A549 (cell line): ENCODE measurements at regions not wholly inside any gene's neighbourhood (a gene's known extent, or its start where the extent isn't known, plus 50 kb on each side); places are given as distances from the start of the nearest gene placed in this dataset.

Experiments used
- ATAC-seq, 2 experiments: fragments of 200-7000 bp in 1 of 2; fragments of >200 bp in 1 of 2; cut with Nextera tagmentation in 1 of 2; cut with Tn5 transposase in 1 of 2; 3 replicates each; pipeline versions ENCODE4 v1.8.0 to v1.9.1; 2018 to 2020; ENCODE audit warnings: mild to moderate bottlenecking in 1 of 2, moderate library complexity in 1 of 2
- CTCF ChIA-PET: fragments of 300-600 bp; sonication (Branson Sonifier 250); formaldehyde crosslinking; extraction: SDS; loops from one replicate; lab custom pipeline; 2021; ENCODE audit warnings: antibody characterized with exemption, inconsistent platforms; lab: Yijun Ruan, JAX
- POLR2A ChIA-PET: fragments of 350-600 bp; formaldehyde crosslinking; extraction: SDS; loops from one replicate; lab custom pipeline; 2021; ENCODE audit warnings: antibody characterized with exemption, inconsistent platforms; lab: Yijun Ruan, JAX
- DNase-seq, 2 experiments: peaks; one replicate each; pipeline versions ENCODE4 v3.0.0 to v3.0.0-alpha.2; 2011 to 2016; ENCODE audit warnings: low read depth in 1 of 2, low spot score in 1 of 2
- FAIRE-seq: peaks from 2 replicates; lab custom pipeline; 2011; peaks lifted over from hg19 to GRCh38; lab: Jason Lieb, UNC
- H3K27ac ChIP-seq, 2 experiments: fragments of >200 bp; sonication (Bioruptor Twin); formaldehyde crosslinking; 3 replicates each; pipeline ENCODE4 v1.5.1; 2016 to 2017
- H3K4me1 ChIP-seq: fragments of >200 bp; sonication (Bioruptor Twin); formaldehyde crosslinking; 3 replicates; pipeline ENCODE4 v1.6.1; 2016
- H3K4me2 ChIP-seq: fragments of >200 bp; sonication (Bioruptor Twin); formaldehyde crosslinking; 3 replicates; pipeline ENCODE4 v1.6.1; 2016
- H3K4me3 ChIP-seq: fragments of >200 bp; sonication (Bioruptor Twin); formaldehyde crosslinking; 3 replicates; pipeline ENCODE4 v1.5.1; 2016
- H3K9me3 ChIP-seq: fragments of >200 bp; sonication (Bioruptor Twin); formaldehyde crosslinking; 3 replicates; pipeline ENCODE4 v1.6.1; 2016
- ATOH8 ChIP-seq: fragments of 250-450 bp; sonication (Bioruptor Pico); IDR thresholded peaks from 2 replicates; pipeline ENCODE4 v1.5.0; 2020; ENCODE audit warnings: low read depth, mild to moderate bottlenecking, moderate library complexity
- BCL3 ChIP-seq: fragments of >200 bp; sonication (Bioruptor Twin); formaldehyde crosslinking; IDR thresholded peaks from 3 replicates; pipeline ENCODE4 v1.6.1; 2016
- BHLHE40 ChIP-seq: IDR thresholded peaks from 2 replicates; pipeline ENCODE4 v1.6.1; 2012; ENCODE audit warnings: low read depth, low read length, inconsistent platforms
- CBX2 ChIP-seq: fragments of 200-600 bp; sonication (generic); IDR thresholded peaks from 2 replicates; pipeline ENCODE4 v1.6.1; 2016; ENCODE audit warnings: low read depth, mild to moderate bottlenecking, borderline replicate concordance
- CBX8 ChIP-seq: fragments of 200-600 bp; sonication (generic); IDR thresholded peaks from 2 replicates; pipeline ENCODE4 v1.6.1; 2016
- CHD2 ChIP-seq: fragments of 150-350 bp; IDR thresholded peaks from 2 replicates; pipeline ENCODE4 v1.6.1; 2014; ENCODE audit warnings: low read length; ENCODE audit not compliant: partially characterized antibody
- CHD4 ChIP-seq: fragments of 200-600 bp; sonication (generic); IDR thresholded peaks from 2 replicates; pipeline ENCODE4 v1.6.1; 2016; ENCODE audit warnings: antibody characterized with exemption, mild to moderate bottlenecking, borderline replicate concordance
- CTCF ChIP-seq: fragments of >200 bp; sonication (Bioruptor Twin); formaldehyde crosslinking; IDR thresholded peaks from 3 replicates; pipeline ENCODE4 v1.5.1; 2016
- E2F6 ChIP-seq: IDR thresholded peaks from 2 replicates; pipeline ENCODE4 v1.6.1; 2012; ENCODE audit warnings: low read depth, borderline replicate concordance
- EHMT2 ChIP-seq: fragments of 200-600 bp; sonication (generic); IDR thresholded peaks from 2 replicates; pipeline ENCODE4 v1.6.1; 2016; ENCODE audit warnings: antibody characterized with exemption, low read depth, mild to moderate bottlenecking, moderate library complexity
- FOXS1 ChIP-seq: fragments of 250-450 bp; sonication (Bioruptor Pico); IDR thresholded peaks from 2 replicates; pipeline ENCODE4 v1.5.0; 2020; ENCODE audit warnings: mild to moderate bottlenecking, moderate library complexity
- GATA3 ChIP-seq: IDR thresholded peaks from 2 replicates; pipeline ENCODE4 v1.6.1; 2012; ENCODE audit warnings: borderline replicate concordance
- HDAC2 ChIP-seq: fragments of 200-600 bp; sonication (generic); IDR thresholded peaks from 2 replicates; pipeline ENCODE4 v1.6.1; 2016
- HEYL ChIP-seq: fragments of 250-450 bp; sonication (Bioruptor Pico); IDR thresholded peaks from 2 replicates; pipeline ENCODE4 v1.8.0; 2021; ENCODE audit warnings: mild to moderate bottlenecking, moderate library complexity
- HOXA7 ChIP-seq: fragments of 250-450 bp; sonication (Bioruptor Pico); IDR thresholded peaks from 2 replicates; pipeline ENCODE4 v1.5.0; 2020; ENCODE audit warnings: mild to moderate bottlenecking, moderate library complexity
- KDM5A ChIP-seq: fragments of 200-600 bp; sonication (generic); IDR thresholded peaks from 2 replicates; pipeline ENCODE4 v1.6.1; 2016; ENCODE audit warnings: antibody characterized with exemption, mild to moderate bottlenecking
- MAFK ChIP-seq: fragments of 450-650 bp; IDR thresholded peaks from 2 replicates; pipeline ENCODE4 v1.6.1; 2014; ENCODE audit not compliant: partially characterized antibody
- MYC ChIP-seq: IDR thresholded peaks from 2 replicates; pipeline ENCODE4 v1.6.1; 2012; ENCODE audit warnings: mild to moderate bottlenecking, inconsistent platforms, low read length, improper control_type of control experiment, borderline replicate concordance
- NPAS2 ChIP-seq: fragments of 250-450 bp; sonication (Bioruptor Pico); IDR thresholded peaks from 2 replicates; pipeline ENCODE4 v1.8.0; 2022; ENCODE audit warnings: mild to moderate bottlenecking, moderate library complexity, borderline replicate concordance
- NR3C1 ChIP-seq: fragments of >200 bp; sonication (Bioruptor Twin); formaldehyde crosslinking; IDR thresholded peaks from 3 replicates; pipeline ENCODE4 v1.6.1; 2017
- PBX3 ChIP-seq: IDR thresholded peaks from 2 replicates; pipeline ENCODE4 v1.6.1; 2012
- PHF8 ChIP-seq: fragments of 200-600 bp; sonication (generic); IDR thresholded peaks from 2 replicates; pipeline ENCODE4 v1.6.1; 2016; ENCODE audit warnings: low read depth, mild to moderate bottlenecking, antibody characterized with exemption, moderate library complexity, borderline replicate concordance
- POLR2A ChIP-seq: IDR thresholded peaks from 2 replicates; pipeline ENCODE4 v1.6.1; 2012; ENCODE audit warnings: mild to moderate bottlenecking, low read length
- POLR2AphosphoS2 ChIP-seq: conservative IDR thresholded peaks from 2 replicates; pipeline ENCODE4 v1.6.1; 2012; ENCODE audit warnings: low read length, improper control_type of control experiment, inconsistent platforms
- RAD21 ChIP-seq, 2 experiments: fragments of >200 bp in 1 of 2; sonication (Bioruptor Twin) in 1 of 2; formaldehyde crosslinking in 1 of 2; IDR thresholded peaks in 1 of 2; conservative IDR thresholded peaks in 1 of 2; 2 replicates in 1 of 2; 3 replicates in 1 of 2; pipeline ENCODE4 v1.6.1; 2012 to 2018; ENCODE audit warnings: inconsistent platforms in 1 of 2
- RFX5 ChIP-seq: fragments of 450-650 bp; IDR thresholded peaks from 2 replicates; pipeline ENCODE4 v1.7.1; 2014; ENCODE audit warnings: antibody characterized with exemption, mild to moderate bottlenecking, moderate library complexity
- TFCP2L1 ChIP-seq: fragments of 250-450 bp; sonication (Bioruptor Pico); IDR thresholded peaks from 2 replicates; pipeline ENCODE4 v1.5.0; 2021; ENCODE audit warnings: mild to moderate bottlenecking
- ZC3H11A ChIP-seq: fragments of 450-650 bp; IDR thresholded peaks from 2 replicates; pipeline ENCODE4 v1.6.1; 2014; ENCODE audit warnings: antibody characterized with exemption, mild to moderate bottlenecking
- ZFP36 ChIP-seq: fragments of 450-650 bp; IDR thresholded peaks from 2 replicates; pipeline ENCODE4 v1.6.1; 2014; ENCODE audit warnings: borderline replicate concordance; ENCODE audit not compliant: partially characterized antibody
- ZNF302 ChIP-seq: fragments of 250-450 bp; sonication (Bioruptor Pico); IDR thresholded peaks from 2 replicates; pipeline ENCODE4 v1.9.0; 2021; ENCODE audit warnings: inconsistent platforms, mild to moderate bottlenecking, moderate library complexity
- WGBS: methylation state at CpG from one replicate; pipeline ENCODE4 v1.1.6; 2017; ENCODE audit errors: missing lambda C conversion rate; 5-methylcytosine and 5-hydroxymethylcytosine counted together

- WGBS, result 14% methylated on average over 1 of the region's 1 CpG
- DNase-seq, result no peak
- Histone ChIP-seq H3K4me1 (no peaks in the 10 kb centered on the region), H3K9me3 (no peaks in the 10 kb centered on the region), H3K27ac (no peak overlapping the region), H3K4me3 (no peak overlapping the region), H3K4me2 (no peak overlapping the region)
- CTCF ChIA-PET, result no interaction called here
- no peak for TF ChIP-seq RAD21 (conservative IDR thresholded peaks at IDR 0.05 in 1 of 2, IDR thresholded peaks at IDR 0.05 in 1 of 2)
- TF ChIP-seq CHD2, result no peak
- no peak for TF ChIP-seq CTCF
- TF ChIP-seq HDAC2, result no peak
- TF ChIP-seq POLR2A, result no peak
- TF ChIP-seq BCL3, result no peak
- no peak for TF ChIP-seq FOXS1 (CRISPR knock-in tag)
- no peak for TF ChIP-seq GATA3
- TF ChIP-seq ZNF302 (CRISPR knock-in tag), result no peak
- TF ChIP-seq NR3C1, result no peak
- no peak for TF ChIP-seq CBX2
- no peak for TF ChIP-seq ATOH8 (CRISPR knock-in tag)
- TF ChIP-seq TFCP2L1 (CRISPR knock-in tag), result no peak
- no peak for TF ChIP-seq RFX5
- TF ChIP-seq PHF8, result no peak
- ATAC-seq, result no peak
- no peak for FAIRE-seq
- POLR2A ChIA-PET, result no interaction called here
These were observed 345.5 kb upstream of the DSEL start for GRCh38 chr18:67862069-67862468.

GRCh38 chr18:67854340-67854739 lies 337.8 kb upstream of the DSEL start:
- no peak overlapping the region for H3K4me2 ChIP-seq
- no peaks in the 10 kb centered on the region for H3K9me3 ChIP-seq
- H3K27ac ChIP-seq, result no peak overlapping the region
- ChIA-PET POLR2A (no interaction called here), CTCF (no interaction called here)
- DNase-seq, result no peak
- TF ChIP-seq CHD4 (no peak), ZNF302 (CRISPR knock-in tag) (no peak), NPAS2 (CRISPR knock-in tag) (no peak), CBX8 (no peak), E2F6 (no peak), EHMT2 (no peak)
- TF ChIP-seq, all 56 proteins: peak for 0
- ATAC-seq (no peak), FAIRE-seq (no peak)
- Histone ChIP-seq H3K4me3 (no peak overlapping the region), H3K4me1 (no peaks in the 10 kb centered on the region)

GRCh38 chr18:67846422-67847098 lies 330.0 kb upstream of the DSEL start:
- no peaks in the 10 kb centered on the region for H3K4me1 ChIP-seq
- CTCF ChIA-PET, result no interaction called here
- FAIRE-seq (no peak), DNase-seq (no peak), ATAC-seq (no peak)
- no peak overlapping the region for H3K4me2 ChIP-seq
- POLR2A ChIA-PET, result no interaction called here
- H3K4me3 ChIP-seq, result no peak overlapping the region
- H3K27ac ChIP-seq, result no peak overlapping the region
- 8% methylated on average over 2 of the region's 4 CpGs for WGBS
- H3K9me3 ChIP-seq, result no peaks in the 10 kb centered on the region
- TF ChIP-seq MYC, result no peak
- no peak for TF ChIP-seq HEYL (CRISPR knock-in tag)
- no peak for TF ChIP-seq ZFP36
- TF ChIP-seq HOXA7 (CRISPR knock-in tag), result no peak
- no peak for TF ChIP-seq NPAS2 (CRISPR knock-in tag)
- no peak for TF ChIP-seq KDM5A
- no peak for TF ChIP-seq MAFK
- TF ChIP-seq POLR2AphosphoS2, result no peak
- TF ChIP-seq EHMT2, result no peak
- TF ChIP-seq BHLHE40, result no peak
- TF ChIP-seq PBX3, result no peak
- TF ChIP-seq ZC3H11A, result no peak
